ENCODE measurements at regions not wholly inside any gene's neighbourhood (a gene's known extent, or its start where the extent isn't known, plus 50 kb on each side); places are given as distances from the start of the nearest gene placed in this dataset.
"Not testable (repeated sequence)": the region's sequence is repeated elsewhere in the genome, so short reads cannot be mapped to it uniquely, and the experiment has no call there.

DNA sequence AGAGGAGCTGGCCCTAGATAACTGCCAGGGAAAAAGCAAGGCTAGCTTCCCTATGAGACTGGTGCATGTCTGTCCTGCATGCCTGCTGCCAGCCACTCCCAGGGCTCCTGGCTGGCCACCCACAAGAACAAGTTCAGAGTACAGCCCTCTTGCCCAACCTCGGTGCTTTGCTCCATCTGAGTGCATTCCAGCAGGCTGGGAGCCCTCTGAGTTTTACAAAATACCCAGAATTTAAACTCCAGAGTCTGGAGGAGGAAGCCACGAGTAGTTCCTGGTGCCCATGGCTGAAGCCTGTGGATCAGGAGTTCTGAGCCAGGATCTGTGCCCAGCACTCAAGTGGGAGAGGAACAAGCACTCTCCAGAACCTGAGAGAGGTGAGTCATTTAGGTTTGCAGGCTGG is 111.6 kb downstream of the MAGEE2 start:
- DNase-seq (ENCODE audit: low read depth): no peak

DNA sequence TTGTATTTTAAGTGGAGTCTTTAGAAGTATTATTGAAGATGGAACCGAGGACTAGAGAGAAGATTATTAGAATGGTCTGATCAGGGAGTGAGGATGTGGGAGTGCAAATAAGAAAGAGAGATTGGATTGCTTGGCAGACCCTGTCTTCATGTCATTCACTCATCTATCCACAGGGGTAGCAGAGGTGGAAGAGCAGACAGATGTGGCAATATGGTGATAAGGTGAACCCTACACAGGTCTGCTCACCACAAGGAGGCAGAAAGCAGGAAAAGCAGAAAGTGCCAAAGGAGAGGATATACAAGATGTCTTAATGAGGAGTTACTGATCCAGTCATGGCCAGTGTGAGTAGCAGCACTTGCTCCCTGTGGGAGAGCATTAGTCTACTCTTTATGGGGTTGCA is 129.4 kb downstream of the MAGEE2 start:
- DNase-seq (ENCODE audit: low read depth): no peak

DNA sequence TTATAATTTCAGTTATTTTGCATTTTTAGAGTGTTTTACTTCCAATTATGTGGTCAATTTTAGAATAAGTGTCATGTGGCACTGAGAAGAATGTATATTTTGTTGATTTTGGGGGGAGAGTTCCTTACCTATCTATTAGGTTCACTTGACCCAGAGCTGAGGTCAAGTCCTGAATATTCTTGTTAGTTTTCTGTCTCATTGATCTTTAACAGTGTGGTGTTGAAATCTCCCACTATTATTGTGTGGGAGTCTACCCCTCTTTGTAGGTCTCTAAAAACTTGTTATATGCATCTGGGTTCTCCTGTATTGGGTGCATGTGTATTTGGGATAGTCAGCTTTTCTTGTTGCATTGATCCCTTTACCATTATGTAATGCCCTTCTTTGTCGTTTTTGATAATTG is 127.0 kb upstream of the ZDHHC15 start:
- no peak for DNase-seq (ENCODE audit: low read depth)

DNA sequence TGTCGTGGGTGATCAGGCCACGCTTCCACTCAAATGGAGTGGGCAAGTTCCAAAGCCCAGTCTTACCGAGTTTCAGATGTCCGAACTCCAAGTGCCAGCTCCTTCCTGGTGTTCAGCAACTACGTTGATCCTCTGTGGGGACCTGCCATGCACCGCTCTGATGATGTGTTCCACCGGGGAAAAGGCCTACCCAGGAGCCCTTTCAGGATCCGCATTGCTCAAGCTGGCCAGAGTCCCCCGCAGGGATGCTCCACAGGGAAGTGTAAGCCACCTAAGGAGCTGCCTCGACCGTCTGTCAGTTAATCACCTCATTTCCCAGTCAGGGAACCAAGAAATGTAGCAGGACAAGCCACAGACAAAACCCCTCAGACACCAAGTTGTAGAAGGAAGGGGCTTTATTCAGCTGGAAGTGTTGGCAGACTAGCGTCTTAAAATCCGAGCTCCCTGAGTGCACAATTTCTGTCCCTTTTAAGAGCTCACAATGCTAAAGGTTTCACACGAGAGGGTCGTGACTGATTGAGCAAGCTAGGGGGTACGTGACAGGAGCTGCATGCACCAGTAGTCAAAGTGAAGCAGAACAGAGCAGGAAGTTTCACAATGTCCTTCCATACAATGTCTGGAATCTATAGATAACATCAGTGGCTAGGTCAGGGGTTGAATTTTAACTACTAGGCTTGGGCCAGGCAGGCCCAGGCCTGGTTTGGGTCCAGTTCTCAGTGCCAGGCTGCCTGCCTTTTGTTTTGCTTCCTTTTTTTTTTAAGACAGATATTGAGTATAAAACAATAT is 126.2 kb upstream of the ZDHHC15 start:
- DNase-seq (ENCODE audit: low read depth): no peak

DNA sequence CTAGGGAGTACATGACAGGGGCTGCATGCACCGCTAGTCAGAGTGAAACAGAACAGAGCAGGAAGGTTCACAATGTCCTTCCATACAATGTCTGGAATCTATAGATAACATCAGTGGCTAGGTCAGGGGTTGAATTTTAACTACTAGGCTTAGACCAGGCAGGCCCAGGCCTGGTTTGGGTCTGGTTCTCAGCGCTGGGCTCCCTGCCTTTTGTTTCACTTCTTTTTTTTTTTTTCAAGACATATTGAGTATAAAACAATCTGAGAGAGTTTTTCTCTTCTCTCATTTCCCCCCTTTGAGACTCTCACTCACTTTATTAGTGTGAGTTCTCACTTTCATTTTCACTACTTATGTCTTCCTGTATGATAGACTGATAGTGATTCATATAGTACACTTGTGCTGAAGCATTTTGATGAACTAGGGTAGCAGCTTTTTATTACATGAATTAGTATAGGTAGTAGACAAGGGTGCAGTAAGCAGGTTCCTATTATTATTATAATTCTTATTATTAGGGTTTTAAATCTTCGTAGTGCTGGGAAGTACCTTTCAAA is 120.0 kb upstream of the ZDHHC15 start:
- DNase-seq (ENCODE audit: low read depth): no peak

DNA sequence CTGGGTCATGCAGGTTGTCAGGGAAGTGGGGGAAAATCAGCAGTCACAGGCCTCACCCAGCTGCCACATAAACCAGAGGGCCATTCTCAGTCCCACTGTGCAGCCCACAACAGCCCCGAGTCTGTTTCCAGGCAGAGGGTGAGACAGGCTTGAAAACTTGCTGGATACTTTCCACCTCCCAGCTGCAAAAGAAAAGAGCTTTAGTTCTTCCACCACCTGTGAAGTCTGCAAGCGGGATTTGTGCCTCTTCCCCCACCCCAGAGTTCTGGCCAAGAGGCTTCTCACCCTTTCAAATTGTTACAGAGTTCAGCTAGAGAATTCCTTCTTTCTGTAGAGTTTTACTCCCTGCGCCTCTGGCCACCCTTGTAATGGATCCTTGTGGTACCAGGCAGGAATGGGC is 115.5 kb upstream of the ZDHHC15 start:
- no peak for DNase-seq (ENCODE audit: low read depth)

DNA sequence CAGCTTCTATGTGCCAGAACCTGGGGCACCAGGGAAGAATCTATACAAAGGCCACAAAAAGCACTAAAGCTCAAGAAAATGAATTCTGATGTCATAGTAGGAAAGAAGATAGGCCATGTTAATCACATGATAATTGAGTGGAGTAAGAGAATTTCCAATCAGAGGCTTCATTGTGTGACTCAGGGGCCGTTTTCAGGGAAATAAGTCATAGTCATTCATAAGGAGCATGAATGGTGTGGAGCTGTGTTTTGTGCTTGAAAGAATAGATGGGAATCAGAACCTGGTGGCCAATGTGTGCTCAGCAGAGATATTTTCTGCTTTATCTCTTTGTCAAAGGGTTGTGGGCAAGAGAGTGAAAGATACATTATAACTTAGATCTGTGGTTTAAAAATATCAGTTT is 102.4 kb upstream of the ZDHHC15 start:
- no peak for DNase-seq (ENCODE audit: low read depth)

DNA sequence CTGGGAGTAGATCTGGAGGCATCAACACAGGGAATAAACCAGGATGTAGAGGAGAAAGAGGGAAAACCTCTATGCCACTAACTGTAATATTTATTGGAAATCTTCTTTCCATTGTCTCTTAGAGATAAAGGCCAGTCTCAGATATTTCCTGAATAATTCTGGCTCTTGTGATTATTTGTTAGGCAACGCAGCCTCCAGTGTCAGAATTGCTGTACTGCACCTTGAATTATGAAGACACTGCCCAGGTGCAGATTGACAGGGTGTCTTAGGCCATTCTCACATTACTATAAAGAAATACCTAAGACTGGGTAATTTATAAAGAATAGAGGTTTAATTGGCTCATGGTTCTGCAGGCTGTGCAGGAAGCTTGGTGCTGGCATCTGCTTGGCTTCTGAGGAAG is 100.7 kb upstream of the ZDHHC15 start:
- no peak for DNase-seq (ENCODE audit: low read depth)

DNA sequence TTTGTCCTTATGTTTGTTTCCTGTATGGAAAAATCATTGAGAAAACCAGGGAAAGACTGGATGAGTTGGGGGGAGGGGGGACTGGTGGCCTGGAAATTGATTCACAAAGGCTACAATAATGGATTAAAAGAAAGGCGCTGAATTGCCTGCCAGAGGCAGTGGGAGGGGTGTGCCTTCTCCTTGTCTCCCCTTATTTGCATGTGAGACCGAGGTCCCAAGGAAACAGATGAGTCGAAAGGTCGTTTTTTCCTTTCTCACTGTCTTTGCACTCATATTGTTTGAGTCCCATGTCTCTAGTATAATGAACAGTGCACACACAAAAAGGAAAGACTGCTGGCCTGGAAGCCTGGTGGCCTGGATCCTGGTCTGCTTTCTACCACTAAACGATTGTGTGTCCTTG is 86.6 kb upstream of the ZDHHC15 start:
- DNase-seq (ENCODE audit: low read depth): no peak

DNA sequence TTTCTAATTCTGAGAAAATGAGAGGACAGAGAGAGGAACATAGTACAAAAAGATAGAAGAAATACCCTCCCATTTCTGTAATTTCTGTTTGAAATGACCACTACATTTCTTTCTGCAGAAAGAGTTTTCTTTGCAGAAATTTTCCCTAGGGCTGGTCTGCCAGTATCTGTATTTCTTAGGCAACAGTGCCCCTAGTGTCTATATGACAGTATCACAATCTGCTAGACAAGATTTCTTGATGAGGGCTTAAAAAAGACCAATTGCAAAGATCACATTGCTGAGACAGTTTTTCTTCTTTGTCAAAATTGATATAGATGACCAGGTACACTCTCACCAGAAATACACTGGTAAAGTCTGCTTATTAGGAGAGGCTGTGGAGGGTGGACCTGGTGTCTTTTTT is 81.0 kb upstream of the ZDHHC15 start:
- DNase-seq (ENCODE audit: low read depth): peak; percentile 2

DNA sequence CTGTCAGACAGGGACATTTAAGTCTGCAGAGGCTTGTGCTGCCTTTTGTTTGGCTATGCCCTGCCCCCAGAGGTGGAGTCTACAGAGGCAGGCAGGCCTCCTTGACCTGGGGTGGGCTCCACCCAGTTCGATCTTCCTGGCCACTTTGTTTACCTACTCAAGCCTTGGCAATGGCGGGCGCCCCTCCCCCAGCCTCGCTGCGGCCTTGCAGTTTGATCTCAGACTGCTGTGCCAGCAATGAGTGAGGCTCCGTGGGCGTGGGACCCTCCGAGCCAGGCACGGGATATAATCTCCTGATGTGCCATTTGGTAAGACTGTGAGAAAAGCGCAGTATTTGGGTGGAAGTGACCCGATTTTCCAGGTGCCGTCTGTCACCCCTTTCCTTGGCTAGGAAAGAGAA is 79.2 kb upstream of the ZDHHC15 start:
- DNase-seq (ENCODE audit: low read depth): not testable (repeated sequence)

DNA sequence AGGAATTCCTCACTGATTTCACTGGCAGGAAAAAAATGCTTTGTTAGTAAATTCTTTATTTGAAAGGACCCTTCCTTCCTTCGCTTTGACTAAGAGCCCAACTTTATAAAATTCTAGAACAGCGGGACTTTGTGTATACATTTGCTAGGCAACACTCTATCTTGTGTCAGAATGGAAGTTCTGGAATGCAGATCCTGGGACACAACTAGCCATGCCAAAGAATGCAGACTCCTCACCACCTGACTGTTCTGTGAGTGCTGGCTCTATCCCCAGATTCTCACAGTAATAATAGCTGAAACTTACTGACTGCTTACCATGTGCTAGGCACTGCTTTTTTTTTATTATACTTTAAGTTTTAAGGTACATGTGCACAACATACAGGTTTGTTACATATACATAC is 73.3 kb upstream of the ZDHHC15 start:
- no peak for DNase-seq (ENCODE audit: low read depth)

DNA sequence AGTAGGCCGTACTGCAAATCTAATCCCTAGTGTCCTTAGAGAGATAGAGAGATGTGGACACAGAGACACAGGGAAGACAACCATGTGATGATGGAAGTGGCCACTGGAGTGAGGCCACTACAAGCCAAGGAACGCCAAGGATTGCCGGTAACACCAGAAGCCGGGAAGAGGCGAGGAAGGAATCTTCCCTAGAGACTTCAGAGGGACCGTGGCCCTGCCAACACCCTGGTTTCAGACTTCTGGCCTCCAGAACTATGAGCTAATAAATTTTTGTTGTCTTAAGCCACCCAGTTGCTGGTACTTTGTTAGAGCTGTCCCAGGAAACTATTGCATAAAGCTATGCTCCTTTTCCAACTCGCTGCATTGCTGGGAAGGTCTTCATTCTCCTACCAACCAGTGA is 70.3 kb upstream of the ZDHHC15 start:
- not testable (repeated sequence) for DNase-seq (ENCODE audit: low read depth)

DNA sequence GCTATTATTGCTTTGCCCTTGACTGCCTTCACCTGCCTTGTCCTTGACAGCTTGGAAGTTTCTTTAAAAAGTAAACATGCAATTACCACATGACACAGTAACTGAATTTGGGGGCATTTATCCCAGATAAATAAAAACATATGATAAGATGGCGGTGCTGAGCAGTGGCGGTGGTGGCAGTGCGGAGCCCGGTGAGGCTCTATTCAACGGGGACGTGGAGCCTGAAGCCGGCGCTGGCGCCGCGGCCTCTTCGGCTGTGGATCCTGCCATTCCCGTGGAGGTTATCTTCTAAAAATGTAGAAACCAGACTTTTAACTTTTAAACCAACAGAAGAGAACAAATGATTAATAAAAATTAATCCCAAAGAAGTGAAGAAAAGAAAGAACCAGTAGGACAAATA is 59.7 kb upstream of the ZDHHC15 start:
- DNase-seq (ENCODE audit: low read depth): no peak
